ENCODE measurements at regions not wholly inside any gene's neighbourhood (a gene's known extent, or its start where the extent isn't known, plus 50 kb on each side); places are given as distances from the start of the nearest gene placed in this dataset.
"Not testable (repeated sequence)": the region's sequence is repeated elsewhere in the genome, so short reads cannot be mapped to it uniquely, and the experiment has no call there.

- H3K9ac ChIP-seq (ENCODE audit: low read length); H3K4me1 ChIP-seq (ENCODE audit: control insufficient read depth, insufficient read depth, low read length): not testable (repeated sequence)
- H3K9me3 ChIP-seq (ENCODE audit: control insufficient read depth, low read length) = peaks cover 19% of the 10 kb centered on the region
These were observed 674.4 kb downstream of the UQCRFS1 start for GRCh38 chr19:28538579-28538978.

GRCh38 chr19:28537896-28538295 lies 675.1 kb downstream of the UQCRFS1 start:
- no peak overlapping the region for H3K9ac ChIP-seq (ENCODE audit: low read length)
- no peak overlapping the region for H3K4me3 ChIP-seq (ENCODE audit: low read length)
- peaks cover 19% of the 10 kb centered on the region for H3K9me3 ChIP-seq (ENCODE audit: control insufficient read depth, low read length)
- DNase-seq (ENCODE audit: low read depth) = no peak
- no peaks in the 10 kb centered on the region for H3K27me3 ChIP-seq (replicated peaks; ENCODE audit: control insufficient read depth, insufficient read depth, low read length)
- no peaks in the 10 kb centered on the region for H3K4me1 ChIP-seq (ENCODE audit: control insufficient read depth, insufficient read depth, low read length)
- no peaks in the 10 kb centered on the region for H3K36me3 ChIP-seq (ENCODE audit: control insufficient read depth, insufficient read depth, low read length, severe bottlenecking)

More at GRCh38 chr19:28538579-28538978, 674.4 kb downstream of the UQCRFS1 start:
- H3K27me3 ChIP-seq (replicated peaks; ENCODE audit: control insufficient read depth, insufficient read depth, low read length); DNase-seq (ENCODE audit: low read depth); H3K4me3 ChIP-seq (ENCODE audit: low read length); H3K36me3 ChIP-seq (ENCODE audit: control insufficient read depth, insufficient read depth, low read length, severe bottlenecking): not testable (repeated sequence)

- DNase-seq (ENCODE audit: low read depth) = no peak
- no peak overlapping the region for H3K9ac ChIP-seq (ENCODE audit: low read length)
- H3K27me3 ChIP-seq (replicated peaks; ENCODE audit: control insufficient read depth, insufficient read depth, low read length) = no peaks in the 10 kb centered on the region
- no peaks in the 10 kb centered on the region for H3K36me3 ChIP-seq (ENCODE audit: control insufficient read depth, insufficient read depth, low read length, severe bottlenecking)
- H3K4me3 ChIP-seq (ENCODE audit: low read length) = no peak overlapping the region
- peaks cover 19% of the 10 kb centered on the region for H3K9me3 ChIP-seq (ENCODE audit: control insufficient read depth, low read length)
- no peaks in the 10 kb centered on the region for H3K4me1 ChIP-seq (ENCODE audit: control insufficient read depth, insufficient read depth, low read length)
These were observed 675.9 kb downstream of the UQCRFS1 start for GRCh38 chr19:28537079-28537478.

GRCh38 chr19:28535352-28535775 lies 677.6 kb downstream of the UQCRFS1 start:
- DNase-seq (ENCODE audit: low read depth) = no peak
- Histone ChIP-seq H3K36me3 (ENCODE audit: control insufficient read depth, insufficient read depth, low read length, severe bottlenecking) (no peaks in the 10 kb centered on the region), H3K4me1 (ENCODE audit: control insufficient read depth, insufficient read depth, low read length) (no peaks in the 10 kb centered on the region), H3K27me3 (replicated peaks; ENCODE audit: control insufficient read depth, insufficient read depth, low read length) (no peaks in the 10 kb centered on the region), H3K9me3 (ENCODE audit: control insufficient read depth, low read length) (peaks cover 19% of the 10 kb centered on the region), H3K4me3 (ENCODE audit: low read length) (no peak overlapping the region), H3K9ac (ENCODE audit: low read length) (no peak overlapping the region)

- no peaks in the 10 kb centered on the region for H3K27me3 ChIP-seq (replicated peaks; ENCODE audit: control insufficient read depth, insufficient read depth, low read length)
- DNase-seq (ENCODE audit: low read depth) = no peak
- H3K9ac ChIP-seq (ENCODE audit: low read length) = no peak overlapping the region
- no peak overlapping the region for H3K4me3 ChIP-seq (ENCODE audit: low read length)
- H3K36me3 ChIP-seq (ENCODE audit: control insufficient read depth, insufficient read depth, low read length, severe bottlenecking) = no peaks in the 10 kb centered on the region
- H3K4me1 ChIP-seq (ENCODE audit: control insufficient read depth, insufficient read depth, low read length) = no peaks in the 10 kb centered on the region
- peaks cover 19% of the 10 kb centered on the region for H3K9me3 ChIP-seq (ENCODE audit: control insufficient read depth, low read length)
These were observed 678.1 kb downstream of the UQCRFS1 start for GRCh38 chr19:28534766-28535351.

- H3K9me3 ChIP-seq (ENCODE audit: control insufficient read depth, low read length) = peaks cover 14% of the 10 kb centered on the region
- H3K27me3 ChIP-seq (replicated peaks; ENCODE audit: control insufficient read depth, insufficient read depth, low read length) = no peaks in the 10 kb centered on the region
- H3K4me3 ChIP-seq (ENCODE audit: low read length) = no peak overlapping the region
- H3K36me3 ChIP-seq (ENCODE audit: control insufficient read depth, insufficient read depth, low read length, severe bottlenecking) = no peaks in the 10 kb centered on the region
- H3K9ac ChIP-seq (ENCODE audit: low read length) = no peak overlapping the region
- no peaks in the 10 kb centered on the region for H3K4me1 ChIP-seq (ENCODE audit: control insufficient read depth, insufficient read depth, low read length)
- no peak for DNase-seq (ENCODE audit: low read depth)
These were observed 680.1 kb downstream of the UQCRFS1 start for GRCh38 chr19:28532765-28533341.

GRCh38 chr19:28531979-28532378 lies 681.0 kb downstream of the UQCRFS1 start:
- H3K9me3 ChIP-seq (ENCODE audit: control insufficient read depth, low read length) = peaks cover 5% of the 10 kb centered on the region
- no peaks in the 10 kb centered on the region for H3K27me3 ChIP-seq (replicated peaks; ENCODE audit: control insufficient read depth, insufficient read depth, low read length)
- H3K4me1 ChIP-seq (ENCODE audit: control insufficient read depth, insufficient read depth, low read length) = no peaks in the 10 kb centered on the region
- no peak overlapping the region for H3K4me3 ChIP-seq (ENCODE audit: low read length)
- H3K36me3 ChIP-seq (ENCODE audit: control insufficient read depth, insufficient read depth, low read length, severe bottlenecking) = no peaks in the 10 kb centered on the region
- no peak for DNase-seq (ENCODE audit: low read depth)
- no peak overlapping the region for H3K9ac ChIP-seq (ENCODE audit: low read length)

- Histone ChIP-seq H3K4me3 (ENCODE audit: low read length) (no peak overlapping the region), H3K9ac (ENCODE audit: low read length) (no peak overlapping the region), H3K27me3 (replicated peaks; ENCODE audit: control insufficient read depth, insufficient read depth, low read length) (no peaks in the 10 kb centered on the region), H3K4me1 (ENCODE audit: control insufficient read depth, insufficient read depth, low read length) (no peaks in the 10 kb centered on the region), H3K9me3 (ENCODE audit: control insufficient read depth, low read length) (no peaks in the 10 kb centered on the region), H3K36me3 (ENCODE audit: control insufficient read depth, insufficient read depth, low read length, severe bottlenecking) (no peaks in the 10 kb centered on the region)
- DNase-seq (ENCODE audit: low read depth) = no peak
These were observed 682.4 kb downstream of the UQCRFS1 start for GRCh38 chr19:28530406-28531035.

DNA sequence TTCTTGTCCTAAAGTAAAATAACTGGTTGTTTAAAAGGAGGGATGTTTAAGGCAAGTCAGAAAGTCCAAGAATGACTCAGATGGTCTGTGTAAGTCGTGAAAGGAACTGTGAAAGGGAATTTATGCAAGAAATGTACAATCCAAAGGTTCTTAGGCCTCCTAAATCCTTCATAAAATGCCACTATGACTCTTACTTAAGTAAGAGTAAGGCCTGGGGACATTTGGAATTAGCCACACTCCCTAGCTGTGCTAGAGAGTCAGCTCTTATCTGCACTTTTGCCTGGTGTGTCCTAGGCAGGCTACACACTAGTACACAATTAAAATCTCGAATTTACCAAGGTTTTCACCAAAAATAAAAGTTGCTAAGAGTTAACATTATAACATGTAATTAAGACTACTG lies 686.9 kb downstream of the UQCRFS1 start:
- Histone ChIP-seq H3K36me3 (ENCODE audit: control insufficient read depth, insufficient read depth, low read length, severe bottlenecking) (no peaks in the 10 kb centered on the region), H3K4me3 (ENCODE audit: low read length) (no peak overlapping the region), H3K9me3 (ENCODE audit: control insufficient read depth, low read length) (no peaks in the 10 kb centered on the region), H3K4me1 (ENCODE audit: control insufficient read depth, insufficient read depth, low read length) (no peaks in the 10 kb centered on the region), H3K27me3 (replicated peaks; ENCODE audit: control insufficient read depth, insufficient read depth, low read length) (peaks cover 10% of the 10 kb centered on the region), H3K9ac (ENCODE audit: low read length) (no peak overlapping the region)
- no peak for DNase-seq (ENCODE audit: low read depth)

DNA sequence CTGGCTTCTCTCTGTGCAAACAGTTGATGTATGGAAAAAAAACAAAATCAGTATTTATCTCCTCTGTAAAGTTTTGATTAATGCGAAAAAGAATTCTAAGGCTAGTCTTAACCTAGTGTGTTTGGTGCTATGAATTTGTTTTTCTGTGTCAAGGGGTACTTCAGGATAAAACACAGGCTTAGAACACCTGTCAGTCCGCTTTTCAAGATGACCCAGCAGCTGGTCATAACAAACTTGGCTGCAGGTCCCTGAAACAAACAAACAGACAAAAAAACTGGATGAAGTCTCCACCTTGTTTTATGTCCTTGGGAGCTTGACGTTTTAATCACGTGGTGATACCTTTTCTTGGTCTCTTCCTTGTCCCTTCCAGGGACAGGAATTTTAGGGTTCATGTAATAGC lies 689.3 kb downstream of the UQCRFS1 start:
- no peak for DNase-seq (ENCODE audit: low read depth)
- Histone ChIP-seq H3K4me1 (ENCODE audit: control insufficient read depth, insufficient read depth, low read length) (no peaks in the 10 kb centered on the region), H3K9me3 (ENCODE audit: control insufficient read depth, low read length) (no peaks in the 10 kb centered on the region), H3K9ac (ENCODE audit: low read length) (no peak overlapping the region), H3K36me3 (ENCODE audit: control insufficient read depth, insufficient read depth, low read length, severe bottlenecking) (no peaks in the 10 kb centered on the region), H3K4me3 (ENCODE audit: low read length) (no peak overlapping the region), H3K27me3 (replicated peaks; ENCODE audit: control insufficient read depth, insufficient read depth, low read length) (peaks cover 10% of the 10 kb centered on the region)

GRCh38 chr19:28522545-28522922 lies 690.4 kb downstream of the UQCRFS1 start:
- H3K4me1 ChIP-seq (ENCODE audit: control insufficient read depth, insufficient read depth, low read length) = no peaks in the 10 kb centered on the region
- peaks cover 10% of the 10 kb centered on the region for H3K27me3 ChIP-seq (replicated peaks; ENCODE audit: control insufficient read depth, insufficient read depth, low read length)
- no peaks in the 10 kb centered on the region for H3K36me3 ChIP-seq (ENCODE audit: control insufficient read depth, insufficient read depth, low read length, severe bottlenecking)
- H3K9ac ChIP-seq (ENCODE audit: low read length) = no peak overlapping the region
- H3K4me3 ChIP-seq (ENCODE audit: low read length) = no peak overlapping the region
- DNase-seq (ENCODE audit: low read depth) = no peak
- no peaks in the 10 kb centered on the region for H3K9me3 ChIP-seq (ENCODE audit: control insufficient read depth, low read length)

Data from adipocyte (in vitro differentiated cells).